ENCODE measurements at regions not wholly inside any gene's neighbourhood (a gene's known extent, or its start where the extent isn't known, plus 50 kb on each side); places are given as distances from the start of the nearest gene placed in this dataset.

- TF ChIP-seq EZH2 (IDR thresholded peaks at IDR 0.05; ENCODE audit: insufficient read depth, poor library complexity, severe bottlenecking) = no peak
- TF ChIP-seq EZH2phosphoT487 (IDR thresholded peaks at IDR 0.05; ENCODE audit: insufficient read depth, low read depth) = no peak
Observed at GRCh38 chr13:87094646-87095045, 576.5 kb upstream of the SLITRK5 start.

Measured in GM23248 (cell line).